Esophagus muscularis mucosa (tissue), 4 donors: ENCODE measurements at regions not wholly inside any gene's neighbourhood (a gene's known extent, or its start where the extent isn't known, plus 50 kb on each side); places are given as distances from the start of the nearest gene placed in this dataset.

Experiments used
- DNase-seq: peaks from one replicate; pipeline ENCODE4 v3.0.0-alpha.2; 2017; ENCODE audit errors: extremely low spot score
- H3K27ac ChIP-seq, 4 donors: fragments of 200-600 bp; sonication (generic); replicated peaks in 1 of 4; 1 replicate in 3 of 4; 2 replicates in 1 of 4; pipeline ENCODE4 v1.5.1; 2016 to 2019; ENCODE audit warnings: mild to moderate bottlenecking in 1 of 4
- H3K27me3 ChIP-seq, 4 donors: fragments of 200-600 bp; sonication (generic); one replicate each; pipeline versions ENCODE4 v1.5.1 to v1.6.0; 2016 to 2019
- H3K36me3 ChIP-seq, 4 donors: fragments of 200-600 bp; sonication (generic); one replicate each; pipeline ENCODE4 v1.5.1; 2016 to 2019
- H3K4me1 ChIP-seq, 4 donors: fragments of 200-600 bp; sonication (generic); one replicate each; pipeline ENCODE4 v1.5.1; 2016 to 2019
- H3K4me3 ChIP-seq, 4 donors: fragments of 200-600 bp; sonication (generic); 1 replicate in 2 of 4; 2 replicates in 2 of 4; pipeline ENCODE4 v1.5.1; 2016 to 2019; ENCODE audit warnings: mild to moderate bottlenecking in 4 of 4, moderate library complexity in 1 of 4
- H3K9me3 ChIP-seq, 4 donors: fragments of 200-600 bp; sonication (generic); 1 replicate in 3 of 4; 2 replicates in 1 of 4; pipeline ENCODE4 v1.5.1; 2016 to 2019
- CTCF ChIP-seq, 3 experiments: fragments of 200-600 bp in 2 of 3; fragments of 450-650 bp in 1 of 3; sonication (generic) in 2 of 3; IDR thresholded peaks; one replicate each; pipeline ENCODE4 v1.5.1; 2017 to 2019; ENCODE audit warnings: antibody characterized with exemption in 3 of 3, mild to moderate bottlenecking in 2 of 3, moderate library complexity in 1 of 3
- EP300 ChIP-seq: sonication (generic); formaldehyde crosslinking; IDR thresholded peaks from one replicate; pipeline ENCODE4 v1.6.1; 2017; ENCODE audit warnings: antibody characterized with exemption
- POLR2A ChIP-seq: fragments of 450-650 bp; IDR thresholded peaks from one replicate; pipeline ENCODE4 v1.6.1; 2017; ENCODE audit warnings: antibody characterized with exemption, moderate library complexity, mild to moderate bottlenecking, low read depth
- POLR2AphosphoS5 ChIP-seq, 2 donors: sonication (generic); formaldehyde crosslinking; IDR thresholded peaks; one replicate each; pipeline ENCODE4 v1.6.1; 2017; ENCODE audit warnings: antibody characterized with exemption in 2 of 2
- WGBS: methylation state at CpG from one replicate; pipeline ENCODE4 v1.1.5; 2018; 5-methylcytosine and 5-hydroxymethylcytosine counted together
- intact Hi-C: fragments of 100-400 bp; cut with DNase I; formaldehyde crosslinking; loops from one replicate; pipeline ENCODE4 v1.15.1; 2023

DNA sequence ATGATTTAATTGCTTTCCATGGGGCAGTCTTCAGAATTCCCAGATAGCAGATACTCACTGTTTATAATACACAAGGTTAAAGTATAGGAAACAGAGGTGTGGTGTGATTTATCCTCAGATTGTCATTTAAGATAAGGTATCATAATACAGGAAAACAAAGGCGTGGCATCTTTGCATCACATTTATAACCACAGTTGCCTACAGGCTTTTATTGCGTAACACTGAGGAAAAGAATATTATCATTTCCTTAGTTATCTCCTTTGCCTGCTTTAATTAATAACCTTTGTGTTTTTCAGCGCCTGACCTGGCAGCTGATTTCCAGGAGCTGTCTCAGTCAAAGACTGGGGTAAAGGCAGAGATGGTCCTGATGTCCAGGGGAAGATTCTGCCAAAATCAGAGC is 68.8 kb downstream of the SSX7 start:
- Histone ChIP-seq H3K4me1 (no peaks in the 10 kb centered on the region), H3K36me3 (no peaks in the 10 kb centered on the region), H3K27me3 (no peaks in the 10 kb centered on the region), H3K27ac (no peak overlapping the region), H3K9me3 (no peaks in the 10 kb centered on the region), H3K4me3 (no peak overlapping the region)
- intact Hi-C loops: no loop called here
- TF ChIP-seq POLR2A: no peak
- TF ChIP-seq CTCF (IDR thresholded peaks at IDR 0.05): no peak
- TF ChIP-seq EP300: no peak
- no peak for TF ChIP-seq POLR2AphosphoS5 (IDR thresholded peaks at IDR 0.05)
- WGBS: 61% methylated on average over 3 of the region's 3 CpGs
- DNase-seq: no peak

GRCh38 chrX:52577464-52578173 is 60.8 kb upstream of the XAGE1B start:
- Histone ChIP-seq H3K27me3 (peaks cover 0 to 3% (median 0%) of the 10 kb centered on the region in 4 donors), H3K4me1 (no peaks in the 10 kb centered on the region), H3K36me3 (no peaks in the 10 kb centered on the region), H3K4me3 (no peak overlapping the region), H3K27ac (no peak overlapping the region), H3K9me3 (no peaks in the 10 kb centered on the region)
- intact Hi-C loops: no loop called here
- 93% methylated on average over 15 of the region's 15 CpGs for WGBS
- TF ChIP-seq CTCF (IDR thresholded peaks at IDR 0.05): no peak
- no peak for TF ChIP-seq POLR2A
- TF ChIP-seq EP300: no peak
- no peak for TF ChIP-seq POLR2AphosphoS5 (IDR thresholded peaks at IDR 0.05)
- DNase-seq: peak; percentile 42

DNA sequence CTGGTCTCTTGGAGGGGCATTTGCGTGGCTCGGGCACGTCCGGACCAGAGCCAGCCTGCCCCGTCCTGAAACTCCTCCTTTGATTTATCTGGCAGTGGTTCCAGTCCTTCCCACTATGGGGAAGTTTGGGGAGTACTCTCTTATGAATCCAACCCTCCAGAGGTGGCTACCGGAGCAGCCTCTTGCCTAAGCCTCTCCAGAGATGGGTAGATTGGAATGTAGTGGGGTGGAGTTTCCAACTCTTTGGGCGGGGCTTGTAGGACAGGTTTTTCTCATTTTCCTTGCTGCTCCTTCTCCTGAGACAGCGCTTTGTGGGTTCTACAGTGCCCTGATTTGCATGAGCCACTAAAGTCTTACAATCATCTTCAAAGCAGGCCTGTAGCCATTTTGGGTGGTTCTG is 60.1 kb upstream of the XAGE1B start:
- Histone ChIP-seq H3K9me3 (no peaks in the 10 kb centered on the region), H3K4me1 (no peaks in the 10 kb centered on the region), H3K36me3 (no peaks in the 10 kb centered on the region), H3K27me3 (peaks cover 0 to 3% (median 0%) of the 10 kb centered on the region in 4 donors), H3K27ac (no peak overlapping the region), H3K4me3 (no peak overlapping the region)
- TF ChIP-seq POLR2AphosphoS5 (IDR thresholded peaks at IDR 0.05) (no peak), POLR2A (no peak), EP300 (no peak), CTCF (IDR thresholded peaks at IDR 0.05) (no peak)
- DNase-seq: peak; percentile 26
- intact Hi-C loops: no loop called here
- 85% methylated on average over 8 of the region's 8 CpGs for WGBS

DNA sequence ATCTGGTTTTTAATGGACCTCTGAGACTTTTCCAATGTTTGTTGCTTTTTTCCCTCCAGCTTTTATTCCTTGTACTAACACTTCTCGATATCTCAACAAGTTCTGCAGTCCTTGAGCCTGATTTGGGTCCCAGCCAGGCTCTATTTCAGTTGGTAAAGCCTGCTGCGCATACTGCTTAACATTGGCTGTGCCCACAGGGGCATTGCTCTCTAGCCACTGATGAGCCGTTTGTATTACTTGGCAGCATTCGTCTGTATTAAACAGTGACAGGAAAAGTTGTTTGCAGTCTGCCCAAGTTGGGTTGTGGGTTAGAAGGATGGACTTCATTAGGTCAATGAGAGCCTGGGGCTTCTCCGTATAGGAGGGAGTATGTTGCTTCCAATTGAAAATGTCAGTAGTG is 59.6 kb upstream of the XAGE1B start:
- intact Hi-C loops: no loop called here
- DNase-seq: no peak
- Histone ChIP-seq H3K36me3 (no peaks in the 10 kb centered on the region), H3K4me1 (no peaks in the 10 kb centered on the region), H3K9me3 (no peaks in the 10 kb centered on the region), H3K27me3 (peaks cover 0 to 3% (median 0%) of the 10 kb centered on the region in 4 donors), H3K27ac (no peak overlapping the region), H3K4me3 (no peak overlapping the region)
- WGBS: 62% methylated on average over 5 of the region's 5 CpGs
- TF ChIP-seq POLR2AphosphoS5 (IDR thresholded peaks at IDR 0.05) (no peak), POLR2A (no peak), EP300 (no peak), CTCF (IDR thresholded peaks at IDR 0.05) (no peak)
